Fibroblast of the aortic adventitia (primary cell): ENCODE measurements at regions not wholly inside any gene's neighbourhood (a gene's known extent, or its start where the extent isn't known, plus 50 kb on each side); places are given as distances from the start of the nearest gene placed in this dataset.
A peak's percentile ranks its signal among the peaks of the same experiment; 100 is the strongest.

Source experiments
- DNase-seq: peaks from one replicate; pipeline ENCODE4 v3.0.0-alpha.2; 2010; ENCODE audit warnings: low read depth
- H3K4me3 ChIP-seq: 2 replicates; pipeline ENCODE4 v1.5.1; 2011; ENCODE audit warnings: low read depth, mild to moderate bottlenecking, control low read depth, low read length, moderate library complexity
- TF ChIP-seq, protein P1 (sequence below): IDR thresholded peaks from 2 replicates; pipeline ENCODE4 v1.5.1; 2011; ENCODE audit warnings: mild to moderate bottlenecking, low read length, control low read depth, inconsistent platforms; ENCODE audit not compliant: insufficient read depth

DNA sequence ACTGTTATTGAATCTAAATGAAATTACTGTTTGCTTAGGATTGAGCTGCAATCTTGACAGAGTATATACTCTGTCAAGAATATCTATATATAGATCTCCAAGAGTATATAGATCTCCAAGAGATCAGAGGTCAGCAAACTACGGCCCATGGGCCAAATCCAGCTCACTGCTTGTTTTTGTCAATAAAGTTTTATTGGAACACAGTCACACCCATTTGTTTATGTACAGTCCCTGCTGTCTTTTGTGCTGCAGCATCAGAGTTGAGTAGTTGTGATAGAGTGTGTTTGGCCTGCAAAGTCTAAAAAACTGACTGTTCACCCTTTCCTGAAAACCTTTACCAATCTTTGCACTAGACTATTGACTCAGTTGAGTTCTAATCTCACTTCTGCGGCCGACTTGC, 66.3 kb upstream of the NPVF start:
- TF ChIP-seq, protein P1, sequence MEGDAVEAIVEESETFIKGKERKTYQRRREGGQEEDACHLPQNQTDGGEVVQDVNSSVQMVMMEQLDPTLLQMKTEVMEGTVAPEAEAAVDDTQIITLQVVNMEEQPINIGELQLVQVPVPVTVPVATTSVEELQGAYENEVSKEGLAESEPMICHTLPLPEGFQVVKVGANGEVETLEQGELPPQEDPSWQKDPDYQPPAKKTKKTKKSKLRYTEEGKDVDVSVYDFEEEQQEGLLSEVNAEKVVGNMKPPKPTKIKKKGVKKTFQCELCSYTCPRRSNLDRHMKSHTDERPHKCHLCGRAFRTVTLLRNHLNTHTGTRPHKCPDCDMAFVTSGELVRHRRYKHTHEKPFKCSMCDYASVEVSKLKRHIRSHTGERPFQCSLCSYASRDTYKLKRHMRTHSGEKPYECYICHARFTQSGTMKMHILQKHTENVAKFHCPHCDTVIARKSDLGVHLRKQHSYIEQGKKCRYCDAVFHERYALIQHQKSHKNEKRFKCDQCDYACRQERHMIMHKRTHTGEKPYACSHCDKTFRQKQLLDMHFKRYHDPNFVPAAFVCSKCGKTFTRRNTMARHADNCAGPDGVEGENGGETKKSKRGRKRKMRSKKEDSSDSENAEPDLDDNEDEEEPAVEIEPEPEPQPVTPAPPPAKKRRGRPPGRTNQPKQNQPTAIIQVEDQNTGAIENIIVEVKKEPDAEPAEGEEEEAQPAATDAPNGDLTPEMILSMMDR, result no peak
- H3K4me3 ChIP-seq, result no peak overlapping the region
- DNase-seq, result no peak

DNA sequence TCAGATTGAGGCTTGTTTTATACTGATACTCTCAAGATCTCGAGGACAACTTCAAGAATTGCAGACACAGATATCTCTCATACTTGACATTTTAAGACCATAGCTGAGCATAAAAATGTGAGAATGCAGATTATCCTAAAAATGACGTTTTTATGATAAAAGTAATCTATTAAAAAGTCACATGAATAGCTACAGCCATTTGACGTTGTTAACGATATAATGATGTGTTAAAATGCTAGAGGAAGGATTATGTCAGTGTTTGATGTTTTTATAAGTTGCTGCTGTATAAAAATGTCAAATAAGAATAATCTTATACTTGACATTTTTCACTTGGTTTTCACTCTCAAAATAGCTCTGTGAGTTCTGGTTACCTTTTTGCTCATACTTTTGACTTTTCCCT, 67.1 kb upstream of the NPVF start:
- no peak overlapping the region for H3K4me3 ChIP-seq
- TF ChIP-seq, protein P1, result no peak
- no peak for DNase-seq

DNA sequence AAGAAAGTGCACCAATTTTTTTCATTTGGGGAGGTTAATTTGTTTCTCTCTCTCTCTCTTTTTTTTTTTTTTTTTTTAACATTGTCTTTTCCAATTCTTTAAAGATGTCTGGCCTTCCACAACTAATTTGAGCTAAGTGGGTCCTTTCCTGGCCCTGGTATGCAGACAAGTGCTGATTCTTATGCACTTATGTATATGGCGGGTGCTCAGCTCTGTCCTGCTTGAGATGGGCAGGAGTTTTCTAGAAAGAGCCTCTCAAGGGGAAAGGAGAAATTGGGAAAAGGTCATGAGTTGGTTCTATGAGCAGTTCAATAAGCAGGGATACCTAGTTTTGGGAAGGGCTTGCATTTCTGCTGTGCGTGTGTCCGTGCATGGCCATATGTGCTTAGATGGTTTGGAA, 67.8 kb upstream of the NPVF start:
- no peak overlapping the region for H3K4me3 ChIP-seq
- TF ChIP-seq, protein P1, result no peak
- no peak for DNase-seq

DNA sequence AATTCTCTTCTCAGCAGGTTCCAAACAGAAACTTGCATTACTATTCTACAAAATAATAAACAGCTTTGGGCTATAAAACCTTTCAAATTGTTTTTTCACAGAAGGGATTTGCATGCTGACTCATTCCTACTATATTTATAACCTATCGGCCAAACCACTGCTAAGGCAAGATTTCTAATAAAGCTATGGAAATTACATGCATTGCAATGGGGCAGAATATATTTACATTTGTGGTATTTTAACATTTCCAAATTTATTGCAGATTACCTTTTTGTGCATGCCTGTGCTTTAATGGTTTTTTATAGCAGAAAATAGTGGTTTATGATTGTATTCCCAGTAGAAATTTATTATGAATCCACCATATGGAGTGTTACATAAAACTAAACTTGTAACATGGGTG, 69.0 kb upstream of the NPVF start:
- TF ChIP-seq, protein P1, result no peak
- DNase-seq, result no peak
- H3K4me3 ChIP-seq, result no peak overlapping the region

DNA sequence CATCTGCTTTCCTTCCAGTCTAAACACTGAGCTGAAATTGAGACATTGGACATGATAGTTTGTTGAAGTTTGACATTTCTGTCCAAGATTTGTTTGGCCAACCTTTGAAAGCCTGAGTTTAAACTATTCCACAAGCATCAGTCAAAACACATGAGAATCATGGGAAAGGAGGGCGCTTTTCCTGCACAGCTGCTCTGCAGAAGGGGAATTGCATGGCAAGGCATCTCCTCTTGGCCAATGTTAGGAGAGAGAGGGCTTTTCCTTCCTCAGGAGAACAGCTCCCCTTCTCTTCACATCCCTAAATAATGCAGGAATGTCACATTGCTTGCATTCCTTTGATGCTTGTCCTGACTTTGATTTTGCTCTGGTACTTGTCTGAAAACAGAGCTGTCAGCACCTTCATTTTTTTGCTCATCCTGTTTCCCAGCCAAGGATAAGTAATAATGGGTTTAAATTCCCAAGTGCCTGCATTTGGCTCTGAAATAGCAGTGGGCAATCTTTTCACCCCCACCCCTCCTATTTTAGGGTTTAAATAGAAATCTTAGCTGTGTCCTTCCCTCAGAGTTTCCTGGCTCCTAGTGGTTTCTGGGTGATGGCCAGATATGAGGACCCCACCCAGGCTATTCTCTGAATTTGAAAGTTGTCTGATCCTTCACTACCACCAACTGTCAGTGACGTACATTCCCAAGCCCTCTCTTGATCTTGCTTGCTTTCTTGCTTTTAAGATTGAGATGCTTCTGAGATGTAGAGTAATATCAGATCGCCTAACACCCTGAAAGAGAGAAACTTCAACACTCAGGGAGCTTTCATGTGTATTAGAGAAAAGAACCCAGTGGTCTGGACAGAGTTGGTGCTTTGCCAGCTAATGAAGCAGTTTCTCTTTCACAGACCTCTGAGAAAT, 75.2 kb upstream of the NPVF start:
- H3K4me3 ChIP-seq, result no peak overlapping the region
- TF ChIP-seq, protein P1, result no peak
- DNase-seq, result peak; percentile 14

DNA sequence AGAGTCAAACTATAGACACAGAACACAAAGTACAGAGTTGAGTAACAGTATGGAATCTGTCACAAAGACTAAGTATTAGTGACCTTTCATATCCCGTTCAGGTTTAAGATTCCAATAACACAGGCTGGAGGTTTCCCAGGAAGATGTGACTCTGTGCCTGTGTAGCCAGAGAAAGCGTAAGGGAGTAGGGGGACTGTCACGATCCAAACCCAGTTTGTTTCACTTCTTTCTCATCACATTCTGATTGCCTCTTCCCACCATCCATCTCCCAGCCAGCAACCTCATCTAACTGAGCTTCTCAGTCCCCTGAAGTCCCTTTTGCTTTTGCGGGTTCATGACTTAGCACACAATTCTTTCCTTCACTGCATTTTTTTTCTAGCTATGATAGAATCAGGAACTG, 76.4 kb upstream of the NPVF start:
- H3K4me3 ChIP-seq, result no peak overlapping the region
- TF ChIP-seq, protein P1, result no peak
- no peak for DNase-seq
